Activated CD8-positive, alpha-beta memory T cell treated with anti-CD3 and anti-CD28 coated beads for 1 hour (primary cell): ENCODE measurements at regions not wholly inside any gene's neighbourhood (a gene's known extent, or its start where the extent isn't known, plus 50 kb on each side); places are given as distances from the start of the nearest gene placed in this dataset.
A peak's percentile ranks its signal among the peaks of the same experiment; 100 is the strongest.

Experiments used
- DNase-seq, 2 donors: peaks; one replicate each; pipeline ENCODE4 v3.0.0-alpha.2; 2020; ENCODE audit warnings: low read depth in 1 of 2; ENCODE audit errors: extremely low read depth in 1 of 2

GRCh38 chr7:142420554-142421362 is 162.9 kb upstream of the PRSS58 start:
- DNase-seq = no peak

DNA sequence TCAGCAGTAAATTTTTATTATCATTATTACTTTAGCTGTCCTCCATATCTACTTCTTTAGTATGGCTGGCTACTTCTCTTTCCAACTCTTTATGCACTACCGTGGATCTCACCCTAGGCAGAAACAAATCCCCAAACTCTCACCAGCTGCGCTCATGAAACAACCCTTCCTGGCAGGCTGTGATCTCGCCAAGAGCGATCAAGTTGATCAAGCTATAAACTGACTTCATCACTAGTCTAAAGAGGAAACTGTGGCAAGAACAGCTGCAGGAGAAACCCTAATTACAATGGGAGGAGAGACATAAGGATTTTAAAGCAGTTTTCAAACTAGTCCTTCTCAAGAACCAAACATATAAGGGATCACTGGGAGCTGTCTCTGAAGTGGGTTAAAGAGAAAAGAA is 160.5 kb upstream of the PRSS58 start:
- DNase-seq = no peak

- DNase-seq = no peak
Measured at GRCh38 chr7:142414915-142415314, 157.1 kb upstream of the PRSS58 start.

- DNase-seq = no peak
Measured at GRCh38 chr7:142414135-142414534, 156.3 kb upstream of the PRSS58 start.

DNA sequence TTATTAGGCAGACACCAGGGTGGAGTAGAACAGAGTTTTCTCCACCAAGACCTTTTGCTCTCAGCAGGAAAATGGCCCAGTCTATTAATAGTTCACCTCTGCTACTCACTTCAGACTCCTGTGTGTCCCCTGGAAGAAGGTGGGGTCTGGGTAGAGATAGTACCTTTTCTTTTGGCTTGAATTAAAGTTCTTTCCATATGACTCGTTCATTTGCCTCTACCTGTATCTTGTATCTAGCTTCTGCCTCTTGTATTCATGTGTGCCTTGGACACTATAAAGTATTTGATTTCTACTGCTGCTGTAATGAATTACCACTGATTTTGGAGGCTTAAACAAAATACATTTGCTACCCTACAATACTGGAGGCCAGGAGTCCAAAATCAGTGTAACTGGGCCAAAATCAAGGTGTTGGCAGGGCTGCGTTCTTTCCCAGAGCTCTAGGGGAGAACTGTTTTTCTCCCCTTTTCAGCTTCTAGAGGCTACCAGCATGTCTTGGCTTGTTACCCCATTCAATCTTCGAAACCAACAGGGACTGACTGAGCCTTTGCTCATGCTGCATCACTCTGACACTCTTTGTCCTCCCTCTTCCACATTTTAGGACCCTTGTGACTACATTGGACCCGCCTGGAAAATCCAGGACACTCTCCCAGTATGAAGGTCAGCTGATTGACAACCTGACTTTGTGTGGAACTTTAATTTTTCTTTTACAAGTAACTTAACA is 155.6 kb upstream of the PRSS58 start:
- DNase-seq = no peak

DNA sequence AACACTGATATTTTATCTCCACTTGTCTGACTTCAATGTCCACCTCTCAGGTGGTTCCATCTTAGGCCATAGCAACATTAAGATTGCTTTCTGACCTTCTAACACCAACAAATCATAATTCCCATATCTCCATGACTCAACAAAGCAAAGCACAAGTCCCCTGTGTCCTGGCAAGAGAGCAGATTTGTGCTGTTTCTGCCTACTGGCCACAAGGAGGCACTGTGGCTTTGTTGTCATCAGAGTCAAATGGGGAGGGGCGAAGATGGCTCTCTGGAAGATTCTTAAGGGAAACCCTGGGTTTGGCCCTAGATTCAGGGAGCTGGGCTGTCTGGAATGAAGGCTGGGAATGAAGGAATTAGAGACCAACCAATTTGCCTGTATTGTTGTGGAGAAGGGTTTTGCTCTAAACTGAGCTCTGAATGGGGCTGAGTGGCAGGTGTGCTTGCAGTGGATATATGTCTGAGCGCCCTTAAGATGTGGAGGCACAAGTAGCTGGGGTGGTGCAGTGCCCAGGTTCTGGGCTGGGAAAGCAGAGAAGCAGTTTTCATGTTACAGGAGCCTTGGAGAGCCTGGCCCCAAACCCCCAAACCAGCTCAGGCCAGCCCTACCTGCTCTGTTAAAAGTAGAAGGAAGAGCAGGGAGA is 154.8 kb upstream of the PRSS58 start:
- peak in 1 of 2 donors; percentile 3 for DNase-seq

DNA sequence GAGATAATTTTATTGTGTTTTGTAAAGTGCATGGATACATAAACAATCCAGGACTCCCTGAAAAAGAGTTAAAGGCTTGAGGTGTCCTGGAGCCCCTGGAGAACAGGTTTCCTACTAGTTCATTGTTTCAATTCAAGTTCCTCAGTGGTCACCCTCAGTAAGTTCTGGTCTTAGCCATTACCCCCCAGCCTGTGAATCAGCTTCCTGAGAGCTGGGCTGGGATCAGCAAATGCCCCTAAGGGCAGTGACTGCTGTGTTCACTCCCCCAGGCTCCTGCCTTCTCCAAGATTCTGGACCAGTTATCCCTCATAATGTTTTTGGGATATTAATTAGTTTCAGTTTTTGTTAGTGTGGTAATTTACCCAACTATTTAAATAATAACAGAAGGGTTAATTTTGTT is 151.6 kb upstream of the PRSS58 start:
- DNase-seq = no peak

DNA sequence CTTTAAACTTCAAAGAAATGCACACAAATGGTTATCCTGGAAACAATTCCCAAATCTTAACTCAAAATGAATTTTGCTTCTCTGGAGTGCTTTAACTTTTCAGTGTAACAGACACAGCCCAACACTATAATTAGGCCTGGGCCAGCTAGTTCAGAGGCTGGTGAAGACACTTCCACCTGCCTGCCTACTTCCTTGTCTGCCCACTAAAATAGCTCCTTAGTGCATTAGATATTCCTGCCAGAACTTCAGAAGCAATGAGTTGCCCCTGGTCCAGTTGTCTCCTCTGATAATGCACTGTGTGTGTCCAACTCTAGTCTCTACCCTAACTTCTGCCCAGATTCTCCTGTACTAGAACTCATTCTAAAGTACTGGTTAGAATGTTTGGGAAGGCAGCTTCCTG is 150.9 kb upstream of the PRSS58 start:
- no peak for DNase-seq

- no peak for DNase-seq
Measured at GRCh38 chr7:142407939-142408570, 150.2 kb upstream of the PRSS58 start.

DNA sequence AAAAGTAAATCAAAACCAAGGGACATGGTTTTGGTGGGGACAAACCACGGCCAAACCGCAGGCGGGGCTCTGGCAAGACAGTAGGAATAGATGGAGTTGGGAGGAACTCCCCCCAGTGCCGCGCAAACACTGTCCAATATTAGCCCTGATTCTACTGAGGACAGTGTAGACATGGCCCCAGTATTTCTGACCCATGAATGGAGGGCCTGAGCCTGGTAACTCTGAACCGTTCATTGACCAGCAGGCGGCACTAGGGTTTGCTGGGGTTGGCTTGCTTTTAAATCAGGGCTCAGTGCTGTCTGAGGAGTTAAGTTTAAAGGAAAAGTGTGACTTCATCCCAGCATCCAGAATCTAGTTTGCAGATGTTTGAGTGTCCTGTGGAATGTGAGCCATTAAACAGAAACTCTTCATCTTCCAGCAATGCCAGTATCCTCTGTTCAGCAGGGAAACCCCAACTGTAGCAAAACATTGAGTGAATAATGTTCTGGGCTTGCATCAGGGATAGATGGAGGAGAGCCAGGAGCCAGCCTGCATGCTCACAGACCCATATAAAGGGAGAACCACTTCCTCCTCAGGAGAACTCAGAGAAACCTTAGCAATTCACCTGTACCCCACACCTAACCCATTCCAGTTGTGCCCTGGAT is 147.4 kb upstream of the PRSS58 start:
- no peak for DNase-seq

DNA sequence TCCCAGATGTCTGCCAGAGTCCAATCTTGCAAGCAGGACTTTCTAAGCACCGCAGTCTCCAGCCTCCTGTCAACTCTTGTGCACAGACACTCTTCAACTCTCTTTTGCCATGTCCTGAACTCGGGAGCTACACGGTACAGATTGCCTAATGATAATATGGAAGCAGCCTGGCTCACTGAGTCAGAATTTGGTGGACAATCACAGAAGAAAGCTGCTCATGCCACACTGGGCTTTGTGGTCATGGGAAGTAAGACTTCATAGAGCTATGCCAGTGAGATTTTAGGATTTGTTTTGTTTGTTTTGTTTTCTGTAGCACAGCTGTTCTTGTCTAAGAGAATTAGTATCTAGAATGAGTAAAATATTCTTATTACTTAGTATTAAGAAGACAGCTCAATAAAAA is 144.1 kb upstream of the PRSS58 start:
- DNase-seq = no peak

DNA sequence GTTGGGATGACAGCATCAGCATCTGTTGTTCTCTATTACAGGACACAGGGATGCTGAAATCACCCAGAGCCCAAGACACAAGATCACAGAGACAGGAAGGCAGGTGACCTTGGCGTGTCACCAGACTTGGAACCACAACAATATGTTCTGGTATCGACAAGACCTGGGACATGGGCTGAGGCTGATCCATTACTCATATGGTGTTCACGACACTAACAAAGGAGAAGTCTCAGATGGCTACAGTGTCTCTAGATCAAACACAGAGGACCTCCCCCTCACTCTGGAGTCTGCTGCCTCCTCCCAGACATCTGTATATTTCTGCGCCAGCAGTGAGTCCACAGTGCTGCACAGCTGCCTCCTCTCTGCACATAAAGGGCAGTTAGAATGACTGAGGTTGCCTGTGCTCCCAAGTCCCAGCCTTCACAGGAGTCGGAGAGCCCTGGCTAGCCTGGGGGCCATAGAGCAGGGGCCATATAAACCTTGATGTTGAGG is 142.2 kb upstream of the PRSS58 start:
- DNase-seq = no peak

GRCh38 chr7:142391191-142391992 is 133.5 kb upstream of the PRSS58 start:
- DNase-seq = peak; percentile 8 to 16

- DNase-seq = no peak
Measured at GRCh38 chr7:142389544-142389943, 131.7 kb upstream of the PRSS58 start.

GRCh38 chr7:142385491-142386340 is 127.9 kb upstream of the PRSS58 start:
- no peak for DNase-seq

DNA sequence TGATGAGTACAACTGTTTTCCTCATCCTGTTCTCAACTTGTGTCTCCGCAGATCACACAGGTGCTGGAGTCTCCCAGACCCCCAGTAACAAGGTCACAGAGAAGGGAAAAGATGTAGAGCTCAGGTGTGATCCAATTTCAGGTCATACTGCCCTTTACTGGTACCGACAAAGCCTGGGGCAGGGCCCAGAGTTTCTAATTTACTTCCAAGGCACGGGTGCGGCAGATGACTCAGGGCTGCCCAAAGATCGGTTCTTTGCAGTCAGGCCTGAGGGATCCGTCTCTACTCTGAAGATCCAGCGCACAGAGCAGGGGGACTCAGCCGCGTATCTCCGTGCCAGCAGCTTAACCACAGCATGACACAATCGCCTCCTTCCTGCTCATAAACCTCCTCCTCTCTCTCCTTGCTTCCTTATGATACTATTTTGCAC is 126.7 kb upstream of the PRSS58 start:
- DNase-seq = peak in 1 of 2 donors; percentile 10

DNA sequence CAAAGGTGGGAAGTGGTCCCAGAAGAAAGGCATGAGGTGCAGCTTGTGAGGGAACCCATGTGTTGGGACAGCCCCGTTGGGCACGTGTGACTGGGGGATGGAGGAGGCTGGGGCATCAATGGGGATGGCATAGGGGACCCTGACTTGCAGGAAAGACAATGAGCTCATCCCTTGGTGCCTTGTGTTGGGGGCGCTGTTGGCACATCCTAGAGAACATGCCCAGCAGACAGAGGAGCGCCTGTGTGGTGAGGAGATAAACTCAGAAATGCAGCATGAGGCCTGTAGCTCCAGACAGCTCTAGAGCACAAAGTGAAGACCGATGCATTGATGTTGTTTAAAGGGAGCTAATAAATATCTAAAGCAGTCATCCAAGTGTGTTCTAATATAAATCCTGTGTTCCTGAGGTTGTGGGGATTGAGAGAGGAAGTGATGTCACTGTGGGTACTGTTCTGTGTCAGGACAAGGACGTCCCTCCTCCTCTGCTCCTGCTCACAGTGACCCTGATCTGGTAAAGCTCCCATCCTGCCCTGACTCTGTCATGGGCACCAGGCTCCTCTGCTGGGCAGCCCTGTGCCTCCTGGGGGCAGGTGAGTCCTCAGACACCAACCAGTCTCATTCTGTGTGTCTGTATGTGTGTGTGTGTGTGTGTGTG is 126.1 kb upstream of the PRSS58 start:
- DNase-seq = no peak

GRCh38 chr7:142381727-142382390 is 124.0 kb upstream of the PRSS58 start:
- no peak for DNase-seq
